Thoracic aorta (tissue), 2 donors: ENCODE measurements at regions not wholly inside any gene's neighbourhood (a gene's known extent, or its start where the extent isn't known, plus 50 kb on each side); places are given as distances from the start of the nearest gene placed in this dataset.

Source experiments
- ATAC-seq: fragments of 150-250 bp; one replicate; pipeline ENCODE4 v1.8.0; 2017; ENCODE audit warnings: low read depth; ENCODE audit not compliant: insufficient number of reproducible peaks, low FRiP score
- DNase-seq: peaks from one replicate; pipeline ENCODE4 v3.0.0-alpha.2; 2020; ENCODE audit warnings: low spot score
- H3K27ac ChIP-seq, 2 donors: fragments of 200-600 bp; sonication (generic); 1 replicate in 1 of 2; 2 replicates in 1 of 2; pipeline ENCODE4 v1.5.1; 2016; ENCODE audit warnings: mild to moderate bottlenecking in 2 of 2, moderate library complexity in 2 of 2
- H3K27me3 ChIP-seq: fragments of 200-600 bp; sonication (generic); replicated peaks from 2 replicates; pipeline ENCODE4 v1.6.0; 2016; ENCODE audit warnings: mild to moderate bottlenecking; ENCODE audit not compliant: insufficient read depth
- H3K36me3 ChIP-seq: fragments of 200-600 bp; sonication (generic); one replicate; pipeline ENCODE4 v1.5.1; 2016
- H3K4me1 ChIP-seq, 2 donors: fragments of 200-600 bp; sonication (generic); 1 replicate in 1 of 2; 2 replicates in 1 of 2; pipeline versions ENCODE4 v1.5.1 to v1.6.0; 2016; ENCODE audit warnings: low read depth in 2 of 2, mild to moderate bottlenecking in 1 of 2; ENCODE audit not compliant: control insufficient read depth in 1 of 2
- H3K4me3 ChIP-seq: fragments of 200-600 bp; sonication (generic); 2 replicates; pipeline ENCODE4 v1.5.1; 2016; ENCODE audit warnings: mild to moderate bottlenecking
- H3K9me3 ChIP-seq: fragments of 200-600 bp; sonication (generic); 2 replicates; pipeline ENCODE4 v1.5.1; 2016
- CTCF ChIP-seq: fragments of 200-600 bp; sonication (generic); IDR thresholded peaks from one replicate; pipeline ENCODE4 v1.5.1; 2019; ENCODE audit warnings: antibody characterized with exemption

- peaks cover 2% of the 10 kb centered on the region for H3K9me3 ChIP-seq
- DNase-seq (no peak), ATAC-seq (no peak)
- no peaks in the 10 kb centered on the region for H3K4me1 ChIP-seq
- TF ChIP-seq CTCF: no peak
- no peaks in the 10 kb centered on the region for H3K27me3 ChIP-seq
- no peak overlapping the region for H3K27ac ChIP-seq
- H3K36me3 ChIP-seq: no peaks in the 10 kb centered on the region
- no peak overlapping the region for H3K4me3 ChIP-seq
These were observed 126.2 kb downstream of the SIK1 start for GRCh38 chr21:43300496-43301408.

DNA sequence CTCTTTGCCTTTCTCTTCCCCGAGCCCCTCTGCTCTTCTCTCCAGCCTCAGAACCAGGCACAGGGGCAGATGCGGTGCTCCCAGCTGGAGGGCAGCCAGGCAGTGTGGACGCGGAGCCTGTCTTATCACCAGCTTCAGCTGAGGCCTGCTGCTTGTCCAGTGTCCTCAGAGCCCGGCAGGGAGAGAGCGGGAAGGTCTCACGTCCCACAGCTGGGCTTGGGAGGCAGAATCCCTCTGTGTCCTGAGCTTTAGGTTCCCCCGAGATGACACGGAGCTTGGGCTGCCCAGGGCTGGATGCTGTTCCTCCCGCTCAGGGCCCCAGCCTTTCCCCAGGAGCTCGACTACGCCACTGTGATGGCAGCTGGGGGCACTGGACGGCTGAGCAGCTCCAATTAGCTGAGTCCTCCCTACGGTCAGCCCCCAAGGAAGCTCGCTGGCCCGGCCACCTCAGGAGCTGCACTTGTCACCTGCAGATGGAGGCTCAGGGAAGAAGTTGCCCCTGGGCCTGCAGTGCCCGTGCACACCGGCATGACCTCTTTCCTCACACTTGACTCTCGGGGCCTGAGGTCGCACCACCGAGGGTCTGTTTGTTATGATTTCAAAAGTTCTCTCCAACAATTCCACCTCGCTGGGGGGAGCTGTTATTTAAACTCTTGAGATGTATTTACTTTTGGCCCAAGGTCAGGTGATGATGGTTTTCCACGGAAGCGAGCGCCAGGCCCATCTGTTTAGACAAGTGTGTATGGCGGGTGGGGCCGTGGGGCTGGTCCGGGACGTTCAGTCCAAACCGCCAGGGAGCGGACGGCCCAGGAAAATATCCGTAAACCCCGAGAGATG, 127.3 kb downstream of the SIK1 start:
- Histone ChIP-seq H3K27ac (no peak overlapping the region), H3K4me3 (no peak overlapping the region), H3K9me3 (peaks cover 6% of the 10 kb centered on the region), H3K27me3 (no peaks in the 10 kb centered on the region), H3K36me3 (no peaks in the 10 kb centered on the region), H3K4me1 (no peaks in the 10 kb centered on the region)
- TF ChIP-seq CTCF: no peak
- no peak for ATAC-seq
- no peak for DNase-seq

GRCh38 chr21:43298546-43299440, 128.1 kb downstream of the SIK1 start:
- H3K27ac ChIP-seq: no peak overlapping the region
- no peak for DNase-seq

DNA sequence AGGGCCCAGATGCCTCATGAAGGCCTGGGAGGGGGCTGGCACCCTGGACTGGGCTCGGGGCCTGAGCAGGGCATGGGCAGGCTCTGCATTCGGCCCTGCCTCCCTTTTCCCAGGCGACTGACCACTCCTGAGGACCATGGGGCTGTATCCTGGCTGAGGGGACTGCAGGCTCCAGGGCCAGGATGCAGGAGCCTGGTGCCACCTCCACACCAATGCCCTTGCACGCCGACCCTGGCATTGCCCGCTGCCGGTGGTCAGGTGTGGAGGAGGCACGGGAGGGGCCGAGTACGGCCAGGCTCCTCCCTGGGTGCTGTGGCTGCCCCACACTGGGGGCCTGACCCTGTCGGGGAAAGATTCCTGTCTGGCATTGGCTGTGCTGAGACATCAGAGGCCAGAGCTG, 128.9 kb downstream of the SIK1 start:
- no peaks in the 10 kb centered on the region for H3K36me3 ChIP-seq
- DNase-seq (no peak), ATAC-seq (no peak)
- H3K27me3 ChIP-seq: no peaks in the 10 kb centered on the region
- H3K9me3 ChIP-seq: peaks cover 6% of the 10 kb centered on the region
- TF ChIP-seq CTCF: no peak
- H3K27ac ChIP-seq: no peak overlapping the region
- H3K4me3 ChIP-seq: no peak overlapping the region
- no peaks in the 10 kb centered on the region for H3K4me1 ChIP-seq

More at GRCh38 chr21:43298546-43299440, 128.1 kb downstream of the SIK1 start:
- Histone ChIP-seq H3K9me3 (peaks cover 6% of the 10 kb centered on the region), H3K36me3 (no peaks in the 10 kb centered on the region), H3K4me3 (no peak overlapping the region), H3K4me1 (no peaks in the 10 kb centered on the region), H3K27me3 (no peaks in the 10 kb centered on the region)
- TF ChIP-seq CTCF: no peak
- no peak for ATAC-seq
